HG02759 (cell line): ENCODE measurements at regions not wholly inside any gene's neighbourhood (a gene's known extent, or its start where the extent isn't known, plus 50 kb on each side); places are given as distances from the start of the nearest gene placed in this dataset.
A peak's percentile ranks its signal among the peaks of the same experiment; 100 is the strongest.

Source experiments
- ATAC-seq: cut with Tn5 transposase; IDR thresholded peaks from one replicate; pipeline ENCODE4 v1.9.1; 2021; ENCODE audit warnings: mild to moderate bottlenecking, moderate library complexity; ENCODE audit not compliant: unreplicated experiment

GRCh38 chr13:99027661-99028425 is 50.0 kb upstream of the DOCK9 start:
- no peak for ATAC-seq

- no peak for ATAC-seq
Measured at GRCh38 chr13:99028890-99029289, 51.0 kb upstream of the DOCK9 start.

- no peak for ATAC-seq
Measured at GRCh38 chr13:99029576-99029975, 51.7 kb upstream of the DOCK9 start.

GRCh38 chr13:99030326-99030725 is 52.5 kb upstream of the DOCK9 start:
- no peak for ATAC-seq

GRCh38 chr13:99031832-99032231 is 54.0 kb upstream of the DOCK9 start:
- no peak for ATAC-seq

- no peak for ATAC-seq
Measured at GRCh38 chr13:99033814-99034213, 56.0 kb upstream of the DOCK9 start.

- no peak for ATAC-seq
Measured at GRCh38 chr13:99034333-99035085, 56.6 kb upstream of the DOCK9 start.

- no peak for ATAC-seq
Measured at GRCh38 chr13:99035715-99036114, 57.9 kb upstream of the DOCK9 start.

- ATAC-seq = no peak
Measured at GRCh38 chr13:99037756-99038155, 59.9 kb upstream of the DOCK9 start.

GRCh38 chr13:99039718-99040280 is 61.9 kb upstream of the DOCK9 start:
- no peak for ATAC-seq

- no peak for ATAC-seq
Measured at GRCh38 chr13:99040536-99041131, 62.8 kb upstream of the DOCK9 start.

GRCh38 chr13:99041337-99041736 is 63.5 kb upstream of the DOCK9 start:
- ATAC-seq = peak; percentile 3

- ATAC-seq = peak; percentile 46
Measured at GRCh38 chr13:99041788-99042187, 63.9 kb upstream of the DOCK9 start.

- ATAC-seq = no peak
Measured at GRCh38 chr13:99042521-99043250, 64.8 kb upstream of the DOCK9 start.

GRCh38 chr13:99043831-99044231 is 66.0 kb upstream of the DOCK9 start:
- no peak for ATAC-seq

GRCh38 chr13:99044764-99045163 is 66.9 kb upstream of the DOCK9 start:
- no peak for ATAC-seq

GRCh38 chr13:99045396-99045795 is 67.5 kb upstream of the DOCK9 start:
- ATAC-seq = no peak

- no peak for ATAC-seq
Measured at GRCh38 chr13:99046851-99047250, 69.0 kb upstream of the DOCK9 start.

- no peak for ATAC-seq
Measured at GRCh38 chr13:99050983-99051488, 73.2 kb upstream of the DOCK9 start.

GRCh38 chr13:99051768-99052455 is 74.0 kb upstream of the DOCK9 start:
- ATAC-seq = no peak
